GM19438 (cell line): ENCODE measurements at regions not wholly inside any gene's neighbourhood (a gene's known extent, or its start where the extent isn't known, plus 50 kb on each side); places are given as distances from the start of the nearest gene placed in this dataset.

Experiments
- ATAC-seq: cut with Tn5 transposase; IDR thresholded peaks from one replicate; pipeline ENCODE4 v1.9.1; 2021; ENCODE audit warnings: low read depth; ENCODE audit not compliant: unreplicated experiment

- no peak for ATAC-seq
These were observed 215.6 kb upstream of the UMPS start for GRCh38 chr3:124514683-124515082.

- no peak for ATAC-seq
These were observed 213.9 kb upstream of the UMPS start for GRCh38 chr3:124516333-124516732.

- ATAC-seq, result no peak
These were observed 212.9 kb upstream of the UMPS start for GRCh38 chr3:124517306-124517705.

GRCh38 chr3:124518350-124518749, 211.9 kb upstream of the UMPS start:
- ATAC-seq, result no peak

- no peak for ATAC-seq
These were observed 210.6 kb upstream of the UMPS start for GRCh38 chr3:124519591-124520194.

GRCh38 chr3:124520970-124521369, 209.3 kb upstream of the UMPS start:
- ATAC-seq, result no peak

- ATAC-seq, result no peak
These were observed 208.1 kb upstream of the UMPS start for GRCh38 chr3:124522082-124522625.

- no peak for ATAC-seq
These were observed 203.7 kb upstream of the UMPS start for GRCh38 chr3:124526601-124527000.

GRCh38 chr3:124529826-124530571, 200.3 kb upstream of the UMPS start:
- no peak for ATAC-seq

GRCh38 chr3:124530916-124531315, 199.3 kb upstream of the UMPS start:
- no peak for ATAC-seq

GRCh38 chr3:124532071-124532470, 198.2 kb upstream of the UMPS start:
- ATAC-seq, result no peak

GRCh38 chr3:124535306-124535705, 194.9 kb upstream of the UMPS start:
- no peak for ATAC-seq

GRCh38 chr3:124540550-124541211, 189.6 kb upstream of the UMPS start:
- ATAC-seq, result no peak

- no peak for ATAC-seq
These were observed 187.9 kb upstream of the UMPS start for GRCh38 chr3:124542214-124542869.

- no peak for ATAC-seq
These were observed 184.4 kb upstream of the UMPS start for GRCh38 chr3:124545891-124546290.

GRCh38 chr3:124552224-124552623, 178.0 kb upstream of the UMPS start:
- no peak for ATAC-seq

GRCh38 chr3:124553178-124553577, 177.1 kb upstream of the UMPS start:
- ATAC-seq, result no peak

GRCh38 chr3:124556636-124557035, 173.6 kb upstream of the UMPS start:
- ATAC-seq, result no peak

GRCh38 chr3:124557433-124558232, 172.6 kb upstream of the UMPS start:
- no peak for ATAC-seq
